Caco-2 (cell line): ENCODE measurements at regions not wholly inside any gene's neighbourhood (a gene's known extent, or its start where the extent isn't known, plus 50 kb on each side); places are given as distances from the start of the nearest gene placed in this dataset.

Source experiments
- BruUV-seq: library from RNA; stranded (reverse); fragments of 400-500 nt; replicated peaks from 2 replicates; lab custom pipeline; 2021; lab: Mats Ljungman, UMichigan
- CTCF ChIA-PET: fragments of 300-600 bp; sonication (Branson Sonifier 250); formaldehyde crosslinking; loops from one replicate; lab custom pipeline; 2022; ENCODE audit warnings: antibody characterized with exemption; lab: Charles Lee
- POLR2A ChIA-PET: fragments of 300-600 bp; sonication (Branson Sonifier 250); formaldehyde crosslinking; loops from one replicate; lab custom pipeline; 2022; ENCODE audit warnings: antibody characterized with exemption; lab: Charles Lee
- DNase-seq, 2 experiments: peaks; one replicate each; pipeline versions ENCODE4 v3.0.0 to v3.0.0-alpha.2; 2020 to 2022
- H3K27me3 ChIP-seq: replicated peaks from 2 replicates; pipeline ENCODE4 v1.6.0; 2011; ENCODE audit warnings: low read length; ENCODE audit not compliant: control insufficient read depth, insufficient read depth
- H3K36me3 ChIP-seq: 2 replicates; pipeline ENCODE4 v1.5.1; 2011; ENCODE audit warnings: low read length; ENCODE audit not compliant: control insufficient read depth, insufficient read depth
- H3K4me1 ChIP-seq: fragments of 250-450 bp; sonication (Bioruptor Pico); 2 replicates; pipeline ENCODE4 v1.5.1; 2020; ENCODE audit warnings: mild to moderate bottlenecking
- H3K4me3 ChIP-seq: 2 replicates; pipeline ENCODE4 v1.5.1; 2011; ENCODE audit warnings: low read depth, mild to moderate bottlenecking, control low read depth, low read length
- H3K9me3 ChIP-seq: fragments of 250-450 bp; sonication (Bioruptor Pico); 2 replicates; pipeline ENCODE4 v1.5.1; 2020; ENCODE audit warnings: mild to moderate bottlenecking, moderate library complexity
- H3K27ac Mint-ChIP-seq: one replicate; pipeline ENCODE4 v1.8.0; 2022; ENCODE audit warnings: mixed read lengths; ENCODE audit not compliant: unreplicated experiment
- H3K27me3 Mint-ChIP-seq: one replicate; pipeline ENCODE4 v1.8.0; 2022; ENCODE audit warnings: mixed read lengths; ENCODE audit not compliant: insufficient read depth, unreplicated experiment
- H3K36me3 Mint-ChIP-seq: one replicate; pipeline ENCODE4 v1.8.0; 2022; ENCODE audit warnings: mild to moderate bottlenecking, mixed read lengths; ENCODE audit not compliant: insufficient read depth, unreplicated experiment
- H3K4me1 Mint-ChIP-seq: one replicate; pipeline ENCODE4 v1.8.0; 2022; ENCODE audit warnings: low read depth, mixed read lengths; ENCODE audit not compliant: unreplicated experiment
- H3K4me3 Mint-ChIP-seq: one replicate; pipeline ENCODE4 v1.8.0; 2022; ENCODE audit warnings: mild to moderate bottlenecking, moderate library complexity, mixed read lengths; ENCODE audit not compliant: unreplicated experiment
- H3K9me3 Mint-ChIP-seq: one replicate; pipeline ENCODE4 v1.8.0; 2022; ENCODE audit warnings: mixed read lengths; ENCODE audit not compliant: unreplicated experiment
- intact Hi-C: fragments of 100-400 bp; cut with micrococcal nuclease; formaldehyde crosslinking; loops from one replicate; pipeline ENCODE4 v1.10.0; 2022; ENCODE audit not compliant: unreplicated experiment
- TF ChIP-seq, protein P1 (sequence below), 2 experiments: fragments of 200-600 bp in 1 of 2; IDR thresholded peaks; 1 replicate in 1 of 2; 2 replicates in 1 of 2; pipeline versions ENCODE4 v1.5.1 to v1.8.0; 2011 to 2022; ENCODE audit warnings: antibody characterized with exemption in 1 of 2, control low read depth in 1 of 2, inconsistent platforms in 1 of 2, low read depth in 1 of 2, low read length in 1 of 2, mild to moderate bottlenecking in 1 of 2, moderate library complexity in 1 of 2; ENCODE audit not compliant: insufficient read depth in 1 of 2, severe bottlenecking in 1 of 2, unreplicated experiment in 1 of 2

DNA sequence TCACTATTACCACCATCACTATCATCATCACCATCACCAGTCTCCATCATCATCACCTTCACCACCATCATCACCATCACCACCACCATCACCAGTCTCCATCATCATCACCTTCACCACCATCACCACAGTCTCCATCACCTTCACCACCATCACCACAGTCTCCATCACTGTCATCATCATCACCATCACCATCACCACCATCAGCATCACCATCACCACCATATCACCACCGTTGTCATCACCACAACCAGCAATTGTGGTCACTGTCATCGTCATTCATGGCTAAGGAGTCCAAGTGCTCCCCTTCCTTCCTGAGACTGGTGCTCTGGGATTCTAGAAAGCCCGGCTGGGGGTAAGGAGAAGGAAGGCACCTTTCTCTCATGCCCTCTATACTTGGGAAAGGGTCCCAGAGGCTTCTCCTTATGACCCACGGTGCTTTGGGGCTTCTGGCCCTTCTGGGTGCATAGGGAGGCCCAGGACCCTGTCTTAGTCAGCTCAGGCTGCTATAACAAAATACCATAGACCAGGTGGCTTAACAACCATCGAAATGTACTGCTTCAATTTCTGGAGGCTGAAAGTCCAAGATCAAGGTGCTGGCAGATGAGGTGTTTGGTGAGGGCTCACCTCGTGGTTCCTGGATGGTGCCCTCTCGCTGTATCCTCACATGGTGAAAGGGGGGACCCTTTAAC is 93.4 kb upstream of the GSE1 start:
- Mint-ChIP-seq H3K9me3 (peaks cover 14% of the 10 kb centered on the region), H3K4me1 (peaks cover 50% of the 10 kb centered on the region), H3K27me3 (no peaks in the 10 kb centered on the region), H3K27ac (no peak overlapping the region), H3K36me3 (peaks cover 25% of the 10 kb centered on the region), H3K4me3 (no peak overlapping the region)
- H3K9me3 ChIP-seq: no peaks in the 10 kb centered on the region
- CTCF ChIA-PET: interaction anchor here (1.6 kb wide), 1 partner anchor 104 kb away, joined by 4 read pairs; no protein-coding TSS in a partner anchor
- POLR2A ChIA-PET: no interaction called here
- H3K4me1 ChIP-seq: peaks cover 64% of the 10 kb centered on the region
- intact Hi-C loops: loop anchor here (1.0 to 2.0 kb wide), 4 partner anchors 47 to 97 kb away; no protein-coding TSS in a partner anchor
- no peak for DNase-seq
- H3K27me3 ChIP-seq: no peaks in the 10 kb centered on the region
- no peaks in the 10 kb centered on the region for H3K36me3 ChIP-seq
- H3K4me3 ChIP-seq: no peak overlapping the region
- BruUV-seq: no TSS peak
- TF ChIP-seq, protein P1, sequence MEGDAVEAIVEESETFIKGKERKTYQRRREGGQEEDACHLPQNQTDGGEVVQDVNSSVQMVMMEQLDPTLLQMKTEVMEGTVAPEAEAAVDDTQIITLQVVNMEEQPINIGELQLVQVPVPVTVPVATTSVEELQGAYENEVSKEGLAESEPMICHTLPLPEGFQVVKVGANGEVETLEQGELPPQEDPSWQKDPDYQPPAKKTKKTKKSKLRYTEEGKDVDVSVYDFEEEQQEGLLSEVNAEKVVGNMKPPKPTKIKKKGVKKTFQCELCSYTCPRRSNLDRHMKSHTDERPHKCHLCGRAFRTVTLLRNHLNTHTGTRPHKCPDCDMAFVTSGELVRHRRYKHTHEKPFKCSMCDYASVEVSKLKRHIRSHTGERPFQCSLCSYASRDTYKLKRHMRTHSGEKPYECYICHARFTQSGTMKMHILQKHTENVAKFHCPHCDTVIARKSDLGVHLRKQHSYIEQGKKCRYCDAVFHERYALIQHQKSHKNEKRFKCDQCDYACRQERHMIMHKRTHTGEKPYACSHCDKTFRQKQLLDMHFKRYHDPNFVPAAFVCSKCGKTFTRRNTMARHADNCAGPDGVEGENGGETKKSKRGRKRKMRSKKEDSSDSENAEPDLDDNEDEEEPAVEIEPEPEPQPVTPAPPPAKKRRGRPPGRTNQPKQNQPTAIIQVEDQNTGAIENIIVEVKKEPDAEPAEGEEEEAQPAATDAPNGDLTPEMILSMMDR (IDR thresholded peaks at IDR 0.05; ENCODE audit: insufficient read depth in 1 of 2, low read depth in 1 of 2, low read length in 1 of 2, severe bottlenecking in 1 of 2, unreplicated experiment in 1 of 2): no peak

DNA sequence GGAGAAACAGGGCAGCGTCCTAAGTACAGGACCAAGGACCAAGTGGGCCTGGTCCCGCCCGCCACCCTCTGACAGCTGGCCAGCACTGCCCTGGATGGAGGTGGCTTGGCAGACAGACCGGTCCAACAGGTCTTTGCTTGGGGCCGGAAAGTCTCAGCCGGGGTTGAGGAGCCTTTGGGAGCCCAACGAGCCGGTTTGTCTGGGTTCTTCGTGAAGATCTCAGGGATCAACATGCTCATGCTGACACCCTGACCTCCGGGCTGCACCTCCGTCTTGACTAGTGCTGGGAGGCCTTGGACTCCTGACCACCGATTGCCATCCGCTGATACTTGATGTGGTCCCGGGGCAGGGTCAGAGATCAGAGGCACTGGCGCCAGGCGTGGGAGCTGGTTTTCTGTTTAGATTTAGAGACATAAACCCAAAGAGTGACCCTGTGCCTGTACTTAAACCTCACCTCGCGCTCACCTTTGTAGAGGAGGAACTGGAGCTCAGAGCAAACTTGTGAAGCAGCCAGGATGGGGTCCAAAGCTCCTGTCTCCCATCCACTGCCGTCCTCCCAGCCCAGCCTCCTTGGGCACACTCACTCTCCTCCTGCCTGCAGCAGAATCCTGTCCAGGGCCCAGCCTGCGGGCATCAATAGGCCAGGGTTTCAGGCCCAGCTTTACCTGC is 92.1 kb upstream of the GSE1 start:
- Histone ChIP-seq H3K36me3 (no peaks in the 10 kb centered on the region), H3K9me3 (no peaks in the 10 kb centered on the region), H3K27me3 (no peaks in the 10 kb centered on the region), H3K4me3 (no peak overlapping the region), H3K4me1 (peaks cover 64% of the 10 kb centered on the region)
- intact Hi-C loops: loop anchor here (1.0 to 2.0 kb wide), 5 partner anchors 32 to 99 kb away; no protein-coding TSS in a partner anchor
- H3K9me3 Mint-ChIP-seq: peaks cover 14% of the 10 kb centered on the region
- H3K27ac Mint-ChIP-seq: peak overlapping the region; percentile 89
- peaks cover 39% of the 10 kb centered on the region for H3K4me1 Mint-ChIP-seq
- peak; percentile 98 for DNase-seq
- CTCF ChIA-PET: interaction anchor here (0.9 to 2.3 kb wide), 5 partner anchors 9 to 105 kb away, joined by 3 to 10 read pairs (median 3); no protein-coding TSS in a partner anchor
- no peaks in the 10 kb centered on the region for H3K27me3 Mint-ChIP-seq
- peaks cover 23% of the 10 kb centered on the region for H3K36me3 Mint-ChIP-seq
- H3K4me3 Mint-ChIP-seq: peak overlapping the region; percentile 57
- BruUV-seq: no TSS peak
- TF ChIP-seq, protein P1 (IDR thresholded peaks at IDR 0.05; ENCODE audit: insufficient read depth in 1 of 2, low read depth in 1 of 2, low read length in 1 of 2, severe bottlenecking in 1 of 2, unreplicated experiment in 1 of 2): peak in 1 of 2 experiments; percentile 42
- POLR2A ChIA-PET: interaction anchor here (1.0 kb wide), 1 partner anchor 91 kb away, joined by 3 read pairs; no protein-coding TSS in a partner anchor
